Testis (tissue), 2 donors: ENCODE measurements at regions not wholly inside any gene's neighbourhood (a gene's known extent, or its start where the extent isn't known, plus 50 kb on each side); places are given as distances from the start of the nearest gene placed in this dataset.

Experiments
- DNase-seq: peaks from one replicate; pipeline ENCODE4 v3.0.0-alpha.2; 2019
- H3K27ac ChIP-seq, 2 donors: fragments of 200-600 bp; sonication (generic); one replicate each; pipeline ENCODE4 v1.5.1; 2019
- H3K27me3 ChIP-seq: fragments of 200-600 bp; sonication (generic); one replicate; pipeline ENCODE4 v1.5.1; 2019
- H3K36me3 ChIP-seq: fragments of 200-600 bp; sonication (generic); one replicate; pipeline ENCODE4 v1.5.1; 2017; ENCODE audit warnings: low read depth; ENCODE audit errors: missing control alignments
- H3K4me1 ChIP-seq: fragments of 200-600 bp; sonication (generic); one replicate; pipeline ENCODE4 v1.5.1; 2019
- H3K4me3 ChIP-seq, 2 donors: fragments of 200-600 bp; sonication (generic); one replicate each; pipeline ENCODE4 v1.5.1; 2017 to 2019
- H3K9me3 ChIP-seq: fragments of 200-600 bp; sonication (generic); one replicate; pipeline ENCODE4 v1.5.1; 2017
- POLR2A ChIP-seq: fragments of 450-650 bp; IDR thresholded peaks from one replicate; pipeline ENCODE4 v1.6.1; 2017; ENCODE audit warnings: antibody characterized with exemption, mild to moderate bottlenecking, moderate library complexity
- WGBS, 2 donors: methylation state at CpG; one replicate each; pipeline ENCODE4 v1.1.5; 2018; 5-methylcytosine and 5-hydroxymethylcytosine counted together
- intact Hi-C: fragments of 100-400 bp; cut with DNase I; formaldehyde crosslinking; loops from one replicate; pipeline ENCODE4 v1.15.1; 2023; ENCODE audit warnings: low total_unique reads
- TF ChIP-seq, protein P1 (sequence below), 3 experiments: fragments of 450-650 bp in 2 of 3; fragments of 200-600 bp in 1 of 3; sonication (generic) in 1 of 3; IDR thresholded peaks; one replicate each; pipeline ENCODE4 v1.5.1; 2016 to 2019; ENCODE audit warnings: antibody characterized with exemption in 3 of 3, mild to moderate bottlenecking in 2 of 3, moderate library complexity in 1 of 3

DNA sequence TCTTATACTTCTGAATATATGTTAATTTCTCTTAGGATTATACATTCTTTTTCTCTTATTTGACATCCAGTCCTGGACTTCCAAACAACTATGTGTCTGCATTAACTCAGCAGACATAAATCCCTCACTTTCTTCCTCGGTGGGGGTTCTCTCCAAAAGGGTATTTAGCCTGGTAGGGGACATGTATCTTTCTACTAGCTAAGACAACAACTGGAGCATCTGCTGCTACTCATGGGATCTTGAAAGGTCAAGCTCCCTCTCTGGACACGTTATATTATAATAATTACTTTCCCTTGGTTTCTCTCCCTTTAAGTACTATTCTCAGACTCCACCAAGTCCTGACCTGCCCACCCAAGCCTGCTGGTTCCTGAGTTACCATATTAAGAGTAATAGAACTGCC lies 983.7 kb upstream of the FLRT2 start:
- H3K4me1 ChIP-seq, result peaks cover 5% of the 10 kb centered on the region
- H3K4me3 ChIP-seq, result no peak overlapping the region
- 43 to 62% methylated on average over 2 of the region's 2 CpGs for WGBS, 2 donors
- H3K36me3 ChIP-seq, result no peaks in the 10 kb centered on the region
- DNase-seq, result no peak
- no peaks in the 10 kb centered on the region for H3K27me3 ChIP-seq
- no peak overlapping the region for H3K27ac ChIP-seq
- TF ChIP-seq, protein P1, sequence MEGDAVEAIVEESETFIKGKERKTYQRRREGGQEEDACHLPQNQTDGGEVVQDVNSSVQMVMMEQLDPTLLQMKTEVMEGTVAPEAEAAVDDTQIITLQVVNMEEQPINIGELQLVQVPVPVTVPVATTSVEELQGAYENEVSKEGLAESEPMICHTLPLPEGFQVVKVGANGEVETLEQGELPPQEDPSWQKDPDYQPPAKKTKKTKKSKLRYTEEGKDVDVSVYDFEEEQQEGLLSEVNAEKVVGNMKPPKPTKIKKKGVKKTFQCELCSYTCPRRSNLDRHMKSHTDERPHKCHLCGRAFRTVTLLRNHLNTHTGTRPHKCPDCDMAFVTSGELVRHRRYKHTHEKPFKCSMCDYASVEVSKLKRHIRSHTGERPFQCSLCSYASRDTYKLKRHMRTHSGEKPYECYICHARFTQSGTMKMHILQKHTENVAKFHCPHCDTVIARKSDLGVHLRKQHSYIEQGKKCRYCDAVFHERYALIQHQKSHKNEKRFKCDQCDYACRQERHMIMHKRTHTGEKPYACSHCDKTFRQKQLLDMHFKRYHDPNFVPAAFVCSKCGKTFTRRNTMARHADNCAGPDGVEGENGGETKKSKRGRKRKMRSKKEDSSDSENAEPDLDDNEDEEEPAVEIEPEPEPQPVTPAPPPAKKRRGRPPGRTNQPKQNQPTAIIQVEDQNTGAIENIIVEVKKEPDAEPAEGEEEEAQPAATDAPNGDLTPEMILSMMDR (IDR thresholded peaks at IDR 0.05), result no peak
- TF ChIP-seq POLR2A, result no peak
- intact Hi-C loops, result no loop called here
- H3K9me3 ChIP-seq, result no peaks in the 10 kb centered on the region

DNA sequence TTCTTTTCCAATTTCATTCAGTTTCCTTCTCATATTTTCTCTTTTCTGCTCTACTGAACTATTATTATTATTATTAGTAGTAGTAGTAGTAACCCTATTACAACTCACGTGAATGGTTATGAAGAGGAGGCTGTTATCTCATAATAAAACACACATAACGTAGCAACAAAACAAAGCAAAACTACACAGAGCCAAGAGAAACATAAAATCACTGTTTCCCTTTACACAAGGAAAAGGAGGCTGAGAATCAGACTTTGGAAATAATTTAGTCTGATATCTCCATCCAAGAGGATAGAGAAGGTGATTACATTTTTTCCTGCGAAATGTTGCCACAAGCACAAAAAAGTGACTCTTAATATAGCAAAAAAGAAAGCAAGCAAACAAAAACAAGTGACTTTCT lies 975.8 kb upstream of the FLRT2 start:
- no peak overlapping the region for H3K4me3 ChIP-seq
- H3K36me3 ChIP-seq, result no peaks in the 10 kb centered on the region
- H3K27ac ChIP-seq, result no peak overlapping the region
- H3K4me1 ChIP-seq, result no peaks in the 10 kb centered on the region
- WGBS, 2 donors, result 60 to 67% methylated on average over 3 of the region's 3 CpGs
- TF ChIP-seq, protein P1 (IDR thresholded peaks at IDR 0.05), result no peak
- TF ChIP-seq POLR2A, result no peak
- intact Hi-C loops, result no loop called here
- no peak for DNase-seq
- H3K27me3 ChIP-seq, result no peaks in the 10 kb centered on the region
- H3K9me3 ChIP-seq, result no peaks in the 10 kb centered on the region

DNA sequence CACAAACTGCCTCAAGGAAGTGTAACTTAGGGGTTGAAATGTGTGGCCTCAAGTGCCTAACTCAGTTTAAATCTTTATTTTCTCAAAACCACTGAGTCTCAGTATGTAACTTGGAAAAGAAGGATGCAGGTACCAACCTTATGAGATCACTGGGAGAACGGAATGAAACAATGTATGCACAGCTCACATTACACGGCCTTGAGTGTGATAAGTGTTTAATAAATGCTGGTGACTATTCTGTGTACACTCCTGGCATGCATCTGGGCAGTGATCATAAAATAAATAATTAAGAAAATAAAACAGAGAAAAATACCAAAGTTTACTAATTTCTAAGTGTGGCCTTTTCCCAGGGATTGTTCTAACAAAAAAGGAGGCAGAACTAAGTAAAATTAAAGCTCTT lies 974.5 kb upstream of the FLRT2 start:
- no peak for TF ChIP-seq POLR2A
- TF ChIP-seq, protein P1 (IDR thresholded peaks at IDR 0.05), result no peak
- no peaks in the 10 kb centered on the region for H3K9me3 ChIP-seq
- no peaks in the 10 kb centered on the region for H3K4me1 ChIP-seq
- WGBS, 2 donors, result 63 to 71% methylated on average over 2 of the region's 2 CpGs
- DNase-seq, result no peak
- H3K27ac ChIP-seq, result no peak overlapping the region
- no peak overlapping the region for H3K4me3 ChIP-seq
- no peaks in the 10 kb centered on the region for H3K36me3 ChIP-seq
- H3K27me3 ChIP-seq, result no peaks in the 10 kb centered on the region
- intact Hi-C loops, result no loop called here

DNA sequence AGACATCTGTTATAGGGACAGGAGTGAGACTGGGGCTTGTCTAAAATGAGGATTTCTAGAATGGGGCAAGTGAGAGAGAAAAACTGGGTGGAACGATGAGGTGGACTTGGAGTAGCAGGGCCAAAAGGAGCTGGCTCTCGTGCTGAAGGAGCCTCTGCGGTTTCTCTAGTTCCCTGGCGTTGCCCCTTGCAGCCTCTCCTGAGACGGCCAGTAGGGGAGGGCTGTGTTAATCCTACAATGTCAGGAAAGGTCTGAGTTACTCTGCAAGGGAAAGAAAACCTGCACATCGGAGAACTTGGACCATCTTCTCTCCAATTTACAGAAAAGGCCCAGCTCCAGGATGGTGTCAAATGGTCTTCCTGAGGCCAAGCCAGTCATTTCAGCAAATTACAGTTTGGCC lies 963.8 kb upstream of the FLRT2 start:
- no peak overlapping the region for H3K4me3 ChIP-seq
- no peak overlapping the region for H3K27ac ChIP-seq
- H3K27me3 ChIP-seq, result no peaks in the 10 kb centered on the region
- no peak for TF ChIP-seq POLR2A
- TF ChIP-seq, protein P1 (IDR thresholded peaks at IDR 0.05), result no peak
- DNase-seq, result no peak
- H3K4me1 ChIP-seq, result no peaks in the 10 kb centered on the region
- intact Hi-C loops, result no loop called here
- H3K36me3 ChIP-seq, result no peaks in the 10 kb centered on the region
- WGBS, 2 donors, result 89 to 92% methylated on average over 6 of the region's 6 CpGs
- no peaks in the 10 kb centered on the region for H3K9me3 ChIP-seq

DNA sequence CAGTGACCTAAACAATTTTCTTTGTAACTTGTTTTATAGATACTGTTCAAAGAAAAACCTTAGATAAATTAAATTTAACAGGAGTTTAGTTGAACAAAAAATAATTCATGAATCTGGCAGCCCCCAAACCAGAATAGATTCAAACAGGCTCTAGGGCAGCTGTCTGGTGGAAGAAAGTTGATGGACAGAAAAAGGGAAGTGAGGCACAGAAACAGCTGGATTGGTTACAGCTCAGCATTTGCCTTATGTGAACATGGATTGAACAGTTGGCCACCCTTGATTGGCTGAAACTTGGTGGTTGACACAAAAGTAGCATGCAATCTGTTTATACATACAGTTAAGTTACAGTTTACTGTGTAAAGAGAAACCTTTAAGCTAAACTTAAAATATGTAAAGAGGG lies 954.3 kb upstream of the FLRT2 start:
- intact Hi-C loops, result no loop called here
- no peak for DNase-seq
- TF ChIP-seq POLR2A, result no peak
- TF ChIP-seq, protein P1 (IDR thresholded peaks at IDR 0.05), result no peak
- no peaks in the 10 kb centered on the region for H3K36me3 ChIP-seq
- H3K27me3 ChIP-seq, result no peaks in the 10 kb centered on the region
- no peak overlapping the region for H3K27ac ChIP-seq
- no peaks in the 10 kb centered on the region for H3K4me1 ChIP-seq
- no peak overlapping the region for H3K4me3 ChIP-seq
- H3K9me3 ChIP-seq, result no peaks in the 10 kb centered on the region
